Prostate gland (tissue), 2 donors: ENCODE measurements at regions not wholly inside any gene's neighbourhood (a gene's known extent, or its start where the extent isn't known, plus 50 kb on each side); places are given as distances from the start of the nearest gene placed in this dataset.
A peak's percentile ranks its signal among the peaks of the same experiment; 100 is the strongest.

Experiments
- CTCF ChIP-seq, 4 experiments: fragments of 200-600 bp in 2 of 4; fragments of 450-650 bp in 2 of 4; sonication (generic) in 2 of 4; IDR thresholded peaks; 1 replicate in 3 of 4; 2 replicates in 1 of 4; pipeline ENCODE4 v1.5.1; 2016 to 2019; ENCODE audit warnings: antibody characterized with exemption in 4 of 4, mild to moderate bottlenecking in 2 of 4, moderate library complexity in 2 of 4
- POLR2A ChIP-seq: fragments of 450-650 bp; IDR thresholded peaks from one replicate; pipeline ENCODE4 v1.6.1; 2016; ENCODE audit warnings: antibody characterized with exemption, mild to moderate bottlenecking
- POLR2AphosphoS5 ChIP-seq: sonication (generic); formaldehyde crosslinking; IDR thresholded peaks from one replicate; pipeline ENCODE4 v1.6.1; 2017; ENCODE audit warnings: antibody characterized with exemption

- TF ChIP-seq CTCF (IDR thresholded peaks at IDR 0.05): peak in 1 of 4 experiments; percentile 9
- TF ChIP-seq POLR2A: no peak
- peak; percentile 93 for TF ChIP-seq POLR2AphosphoS5
These were observed 62.4 kb upstream of the SERP2 start for GRCh38 chr13:44311011-44311780.
